Mammary epithelial cell (primary cell): ENCODE measurements at regions not wholly inside any gene's neighbourhood (a gene's known extent, or its start where the extent isn't known, plus 50 kb on each side); places are given as distances from the start of the nearest gene placed in this dataset.
"Not testable (repeated sequence)": the region's sequence is repeated elsewhere in the genome, so short reads cannot be mapped to it uniquely, and the experiment has no call there.

ENCODE experiments used
- EZH2 ChIP-seq: IDR thresholded peaks from 2 replicates; pipeline ENCODE4 v1.6.1; 2012; ENCODE audit warnings: low read length, inconsistent platforms, borderline replicate concordance
- TF ChIP-seq, protein P1 (sequence below), 2 donors: IDR thresholded peaks in 1 of 2; conservative IDR thresholded peaks in 1 of 2; 2 replicates each; pipeline ENCODE4 v1.5.1; 2011 to 2012; ENCODE audit warnings: inconsistent platforms in 2 of 2, low read length in 2 of 2, mild to moderate bottlenecking in 2 of 2, control low read depth in 1 of 2, low read depth in 1 of 2; ENCODE audit not compliant: insufficient read depth in 1 of 2; ENCODE audit errors: extremely low read depth in 1 of 2

GRCh38 chr1:149349448-149349847, 125.4 kb upstream of the NBPF19 start:
- TF ChIP-seq, protein P1, sequence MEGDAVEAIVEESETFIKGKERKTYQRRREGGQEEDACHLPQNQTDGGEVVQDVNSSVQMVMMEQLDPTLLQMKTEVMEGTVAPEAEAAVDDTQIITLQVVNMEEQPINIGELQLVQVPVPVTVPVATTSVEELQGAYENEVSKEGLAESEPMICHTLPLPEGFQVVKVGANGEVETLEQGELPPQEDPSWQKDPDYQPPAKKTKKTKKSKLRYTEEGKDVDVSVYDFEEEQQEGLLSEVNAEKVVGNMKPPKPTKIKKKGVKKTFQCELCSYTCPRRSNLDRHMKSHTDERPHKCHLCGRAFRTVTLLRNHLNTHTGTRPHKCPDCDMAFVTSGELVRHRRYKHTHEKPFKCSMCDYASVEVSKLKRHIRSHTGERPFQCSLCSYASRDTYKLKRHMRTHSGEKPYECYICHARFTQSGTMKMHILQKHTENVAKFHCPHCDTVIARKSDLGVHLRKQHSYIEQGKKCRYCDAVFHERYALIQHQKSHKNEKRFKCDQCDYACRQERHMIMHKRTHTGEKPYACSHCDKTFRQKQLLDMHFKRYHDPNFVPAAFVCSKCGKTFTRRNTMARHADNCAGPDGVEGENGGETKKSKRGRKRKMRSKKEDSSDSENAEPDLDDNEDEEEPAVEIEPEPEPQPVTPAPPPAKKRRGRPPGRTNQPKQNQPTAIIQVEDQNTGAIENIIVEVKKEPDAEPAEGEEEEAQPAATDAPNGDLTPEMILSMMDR (conservative IDR thresholded peaks at IDR 0.05 in 1 of 2, IDR thresholded peaks at IDR 0.05 in 1 of 2; ENCODE audit: extremely low read depth in 1 of 2, insufficient read depth in 1 of 2, low read depth in 1 of 2, low read length in 2 of 2) = not testable (repeated sequence)
- TF ChIP-seq EZH2 = not testable (repeated sequence)
